CD4-positive, alpha-beta T cell (primary cell): ENCODE measurements at regions not wholly inside any gene's neighbourhood (a gene's known extent, or its start where the extent isn't known, plus 50 kb on each side); places are given as distances from the start of the nearest gene placed in this dataset.

Experiments
- ATAC-seq: fragments of 200-7000 bp; cut with Tn5 transposase; one replicate; pipeline ENCODE4 v1.10.0; 2022; ENCODE audit warnings: mild to moderate bottlenecking; ENCODE audit not compliant: poor library complexity
- CTCF ChIA-PET: fragments of 350-600 bp; sonication (Branson Sonifier 250); formaldehyde crosslinking; loops from one replicate; lab custom pipeline; 2021; ENCODE audit warnings: antibody characterized with exemption, inconsistent platforms; lab: Charles Lee
- POLR2A ChIA-PET: fragments of 350-600 bp; sonication (Branson Sonifier 250); formaldehyde crosslinking; loops from one replicate; lab custom pipeline; 2021; ENCODE audit warnings: antibody characterized with exemption, inconsistent platforms; lab: Charles Lee
- DNase-seq, 14 experiments: peaks; one replicate each; pipeline ENCODE4 v3.0.0-alpha.2; 2013 to 2020; ENCODE audit warnings: mixed read lengths in 2 of 14
- H3K27ac ChIP-seq, 2 donors: one replicate each; pipeline versions ENCODE4 v1.5.1 to v1.7.0; 2013; ENCODE audit warnings: low read length in 2 of 2, low read depth in 1 of 2, mild to moderate bottlenecking in 1 of 2
- H3K27me3 ChIP-seq, 2 experiments: 1 replicate in 1 of 2; 2 replicates in 1 of 2; pipeline versions ENCODE4 v1.6.1 to v1.7.0; 2013; ENCODE audit warnings: low read length in 2 of 2, control low read depth in 1 of 2, mild to moderate bottlenecking in 1 of 2, moderate library complexity in 1 of 2; ENCODE audit not compliant: insufficient read depth in 2 of 2, control insufficient read depth in 1 of 2
- H3K36me3 ChIP-seq: one replicate; pipeline ENCODE4 v1.6.1; 2013; ENCODE audit warnings: low read length, control low read depth; ENCODE audit not compliant: insufficient read depth
- H3K4me1 ChIP-seq: one replicate; pipeline ENCODE4 v1.6.1; 2013; ENCODE audit warnings: low read length, control low read depth; ENCODE audit not compliant: insufficient read depth
- H3K4me3 ChIP-seq: one replicate; pipeline ENCODE4 v1.5.1; 2013; ENCODE audit warnings: mild to moderate bottlenecking, low read length, moderate library complexity
- H3K9me3 ChIP-seq, 2 experiments: 1 replicate in 1 of 2; 2 replicates in 1 of 2; pipeline versions ENCODE4 v1.6.1 to v1.7.0; 2013; ENCODE audit warnings: low read length in 2 of 2, mild to moderate bottlenecking in 2 of 2, control low read depth in 1 of 2, moderate library complexity in 1 of 2; ENCODE audit not compliant: control insufficient read depth in 1 of 2, insufficient read depth in 1 of 2
- H3K27ac Mint-ChIP-seq: one replicate; pipeline ENCODE4 v1.8.0; 2020; ENCODE audit warnings: mixed read lengths
- H3K27me3 Mint-ChIP-seq: one replicate; pipeline ENCODE4 v1.8.0; 2021; ENCODE audit warnings: mixed read lengths
- H3K36me3 Mint-ChIP-seq: one replicate; pipeline ENCODE4 v1.8.0; 2021; ENCODE audit warnings: low read depth, mixed read lengths
- H3K4me1 Mint-ChIP-seq: one replicate; pipeline ENCODE4 v1.8.0; 2021; ENCODE audit warnings: low read depth, mixed read lengths
- H3K4me3 Mint-ChIP-seq: one replicate; pipeline ENCODE4 v1.8.0; 2020; ENCODE audit warnings: mild to moderate bottlenecking, mixed read lengths
- H3K9me3 Mint-ChIP-seq: one replicate; pipeline ENCODE4 v1.8.0; 2020; ENCODE audit warnings: mixed read lengths
- CTCF ChIP-seq: fragments of 200-600 bp; IDR thresholded peaks from one replicate; pipeline ENCODE4 v1.8.0; 2022; ENCODE audit warnings: antibody characterized with exemption, mild to moderate bottlenecking
- intact Hi-C, 2 experiments: fragments of 100-400 bp; cut with DNase I in 1 of 2; cut with micrococcal nuclease in 1 of 2; formaldehyde crosslinking; loops; one replicate each; pipeline versions ENCODE4 v1.15.1 to v1.9.0; 2023 to 2025; cut with DNase I, micrococcal nuclease

- no peak for TF ChIP-seq CTCF
- H3K36me3 Mint-ChIP-seq = no peaks in the 10 kb centered on the region
- H3K27ac ChIP-seq = no peak overlapping the region
- DNase-seq = no peak
- POLR2A ChIA-PET = no interaction called here
- intact Hi-C loops = no loop called here
- H3K36me3 ChIP-seq = no peaks in the 10 kb centered on the region
- no peaks in the 10 kb centered on the region for H3K9me3 ChIP-seq
- no peaks in the 10 kb centered on the region for H3K4me1 ChIP-seq
- H3K27me3 ChIP-seq = no peaks in the 10 kb centered on the region
- no peak overlapping the region for H3K4me3 Mint-ChIP-seq
- no peak for ATAC-seq
- CTCF ChIA-PET = interaction anchor here (0.6 kb wide), 1 partner anchor 15 kb away, joined by 3 read pairs; no protein-coding TSS in a partner anchor
- H3K4me1 Mint-ChIP-seq = no peaks in the 10 kb centered on the region
- no peaks in the 10 kb centered on the region for H3K9me3 Mint-ChIP-seq
- H3K27ac Mint-ChIP-seq = no peak overlapping the region
- H3K27me3 Mint-ChIP-seq = no peaks in the 10 kb centered on the region
- H3K4me3 ChIP-seq = no peak overlapping the region
Measured at GRCh38 chr7:42572056-42572455, 335.0 kb upstream of the GLI3 start.

- ChIA-PET POLR2A (no interaction called here), CTCF (no interaction called here)
- Histone ChIP-seq H3K36me3 (no peaks in the 10 kb centered on the region), H3K4me1 (no peaks in the 10 kb centered on the region), H3K9me3 (no peaks in the 10 kb centered on the region), H3K27ac (no peak overlapping the region), H3K4me3 (no peak overlapping the region), H3K27me3 (no peaks in the 10 kb centered on the region)
- Mint-ChIP-seq H3K4me3 (no peak overlapping the region), H3K36me3 (no peaks in the 10 kb centered on the region), H3K4me1 (no peaks in the 10 kb centered on the region), H3K9me3 (no peaks in the 10 kb centered on the region), H3K27me3 (no peaks in the 10 kb centered on the region), H3K27ac (no peak overlapping the region)
- ATAC-seq (no peak), DNase-seq (no peak)
- intact Hi-C loops = no loop called here
- no peak for TF ChIP-seq CTCF
Measured at GRCh38 chr7:42570944-42571343, 333.9 kb upstream of the GLI3 start.

GRCh38 chr7:42567051-42567450 lies 330.0 kb upstream of the GLI3 start:
- H3K27ac Mint-ChIP-seq = no peak overlapping the region
- no peaks in the 10 kb centered on the region for H3K27me3 Mint-ChIP-seq
- Histone ChIP-seq H3K9me3 (peaks cover 0 to 4% of the 10 kb centered on the region in 2 experiments), H3K4me1 (no peaks in the 10 kb centered on the region), H3K27ac (no peak overlapping the region), H3K4me3 (no peak overlapping the region), H3K27me3 (no peaks in the 10 kb centered on the region), H3K36me3 (no peaks in the 10 kb centered on the region)
- ChIA-PET POLR2A (no interaction called here), CTCF (no interaction called here)
- no peak for TF ChIP-seq CTCF
- intact Hi-C loops = no loop called here
- peaks cover 9% of the 10 kb centered on the region for H3K9me3 Mint-ChIP-seq
- DNase-seq (no peak), ATAC-seq (no peak)
- no peaks in the 10 kb centered on the region for H3K4me1 Mint-ChIP-seq
- H3K4me3 Mint-ChIP-seq = no peak overlapping the region
- H3K36me3 Mint-ChIP-seq = no peaks in the 10 kb centered on the region
